Fibroblast of the aortic adventitia (primary cell): ENCODE measurements at regions not wholly inside any gene's neighbourhood (a gene's known extent, or its start where the extent isn't known, plus 50 kb on each side); places are given as distances from the start of the nearest gene placed in this dataset.

Source experiments
- DNase-seq: peaks from one replicate; pipeline ENCODE4 v3.0.0-alpha.2; 2010; ENCODE audit warnings: low read depth
- H3K4me3 ChIP-seq: 2 replicates; pipeline ENCODE4 v1.5.1; 2011; ENCODE audit warnings: low read depth, mild to moderate bottlenecking, control low read depth, low read length, moderate library complexity
- CTCF ChIP-seq: IDR thresholded peaks from 2 replicates; pipeline ENCODE4 v1.5.1; 2011; ENCODE audit warnings: mild to moderate bottlenecking, low read length, control low read depth, inconsistent platforms; ENCODE audit not compliant: insufficient read depth

DNA sequence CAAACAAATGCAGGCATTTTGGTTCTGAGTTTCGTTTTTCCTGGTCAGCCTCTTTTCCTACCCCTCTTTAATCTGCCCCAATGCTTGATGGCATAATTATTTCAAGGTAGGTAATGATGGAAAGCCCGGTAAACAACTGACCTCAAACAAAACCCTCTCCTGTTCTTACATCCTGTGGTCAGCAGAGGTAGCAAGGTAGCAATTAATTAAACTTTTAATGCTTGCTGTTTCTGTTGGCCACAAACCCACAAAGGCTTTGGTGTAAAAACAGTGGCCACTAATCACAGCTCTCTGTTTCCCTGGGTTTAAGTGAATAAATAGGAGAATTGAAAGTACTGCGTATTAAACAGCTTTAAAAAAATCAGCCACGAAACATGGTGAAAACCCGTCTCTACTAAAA is 261.5 kb upstream of the SOX4 start:
- DNase-seq: no peak
- H3K4me3 ChIP-seq: no peak overlapping the region
- TF ChIP-seq CTCF: no peak

- no peak for TF ChIP-seq CTCF
Measured at GRCh38 chr6:21332660-21333059, 260.9 kb upstream of the SOX4 start.

GRCh38 chr6:21333715-21334114 is 259.8 kb upstream of the SOX4 start:
- no peak overlapping the region for H3K4me3 ChIP-seq
- DNase-seq: no peak
- no peak for TF ChIP-seq CTCF

More at GRCh38 chr6:21332660-21333059, 260.9 kb upstream of the SOX4 start:
- H3K4me3 ChIP-seq: peak overlapping the region; percentile 5
- DNase-seq: peak; percentile 9

DNA sequence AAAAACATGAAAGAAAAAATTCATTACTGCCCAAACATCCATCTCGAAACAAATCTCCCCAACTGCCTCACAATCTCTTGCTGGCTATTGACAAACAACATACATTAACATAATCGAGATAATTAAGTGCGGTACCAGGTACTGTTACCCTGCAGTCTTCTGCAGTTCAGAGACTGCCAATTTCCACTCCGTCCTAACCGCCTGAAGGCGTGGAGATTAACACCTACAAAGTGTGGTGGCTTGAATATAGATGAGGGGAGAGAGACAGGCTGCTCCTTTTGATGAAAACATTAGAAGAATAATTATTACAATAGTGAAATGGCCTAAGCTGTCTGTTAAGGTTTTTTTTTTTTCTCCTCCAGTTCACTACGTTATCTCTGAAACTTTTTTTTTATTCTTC is 258.9 kb upstream of the SOX4 start:
- H3K4me3 ChIP-seq: no peak overlapping the region
- no peak for TF ChIP-seq CTCF
- DNase-seq: no peak

DNA sequence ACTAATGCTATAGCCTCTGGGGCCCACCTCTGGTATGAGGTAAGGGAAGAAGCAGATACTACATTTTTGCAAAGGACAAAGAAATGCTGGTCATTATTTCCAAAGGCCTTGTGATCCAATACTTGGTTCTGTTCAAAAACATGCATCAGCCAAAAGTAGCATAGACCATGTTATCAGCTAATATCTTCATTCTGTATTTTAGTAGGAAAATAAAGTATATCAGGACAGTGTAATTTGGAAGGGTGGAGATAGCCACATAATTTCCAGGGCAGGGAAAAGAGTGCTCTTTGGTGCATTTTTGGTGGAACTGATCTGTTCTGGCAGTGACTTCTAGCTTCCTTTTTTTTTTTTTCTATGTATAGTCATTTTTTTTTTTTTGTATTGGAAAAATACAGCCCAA is 258.0 kb upstream of the SOX4 start:
- no peak for DNase-seq
- H3K4me3 ChIP-seq: no peak overlapping the region
- TF ChIP-seq CTCF: no peak

- H3K4me3 ChIP-seq: no peak overlapping the region
- no peak for DNase-seq
- no peak for TF ChIP-seq CTCF
Measured at GRCh38 chr6:21337263-21337662, 256.3 kb upstream of the SOX4 start.

GRCh38 chr6:21340573-21340972 is 253.0 kb upstream of the SOX4 start:
- TF ChIP-seq CTCF: no peak
- H3K4me3 ChIP-seq: no peak overlapping the region
- peak; percentile 7 for DNase-seq
